Heart right ventricle (tissue), 16 donors: ENCODE measurements at regions not wholly inside any gene's neighbourhood (a gene's known extent, or its start where the extent isn't known, plus 50 kb on each side); places are given as distances from the start of the nearest gene placed in this dataset.

ENCODE experiments used
- ATAC-seq, 8 donors: fragments of 200-7000 bp; cut with Tn5 transposase; one replicate each; pipeline ENCODE4 v1.9.1; 2020; ENCODE audit warnings: mild to moderate bottlenecking in 8 of 8, moderate library complexity in 8 of 8, moderate number of reproducible peaks in 1 of 8
- DNase-seq, 2 donors: peaks; one replicate each; pipeline ENCODE4 v3.0.0-alpha.2; 2020
- H3K27ac ChIP-seq, 10 donors: fragments of 200-600 bp; sonication (generic) in 2 of 10; one replicate each; pipeline versions ENCODE4 v1.5.0 to v1.8.0; 2020 to 2022; ENCODE audit warnings: mild to moderate bottlenecking in 3 of 10
- H3K27me3 ChIP-seq, 7 donors: fragments of 200-600 bp; one replicate each; pipeline ENCODE4 v1.8.0; 2021 to 2022; ENCODE audit warnings: mild to moderate bottlenecking in 2 of 7
- H3K36me3 ChIP-seq, 9 donors: fragments of 200-600 bp; sonication (generic) in 1 of 9; one replicate each; pipeline versions ENCODE4 v1.5.0 to v1.8.0; 2020 to 2022; ENCODE audit warnings: mild to moderate bottlenecking in 2 of 9
- H3K4me1 ChIP-seq, 9 donors: fragments of 200-600 bp; sonication (generic) in 1 of 9; one replicate each; pipeline versions ENCODE4 v1.5.0 to v1.8.0; 2020 to 2022; ENCODE audit warnings: mild to moderate bottlenecking in 4 of 9
- H3K4me3 ChIP-seq, 10 donors: fragments of 200-600 bp; sonication (generic) in 2 of 10; one replicate each; pipeline versions ENCODE4 v1.5.0 to v1.8.0; 2020 to 2022; ENCODE audit warnings: mild to moderate bottlenecking in 7 of 10, moderate library complexity in 2 of 10
- H3K9me3 ChIP-seq, 11 donors: fragments of 200-600 bp in 10 of 11; sonication (generic) in 2 of 11; one replicate each; pipeline versions ENCODE4 v1.5.0 to v1.8.0; 2013 to 2022; ENCODE audit warnings: mild to moderate bottlenecking in 2 of 11, control low read depth in 1 of 11, moderate library complexity in 1 of 11
- WGBS, 2 donors: extraction: QIAGEN DNeasy Blood & Tissue Kit; methylation state at CpG; one replicate each; pipeline ENCODE4 v1.1.7; 2013; ENCODE audit warnings: inconsistent platforms in 1 of 2; 5-methylcytosine and 5-hydroxymethylcytosine counted together
- intact Hi-C, 10 donors: fragments of 100-400 bp; cut with DNase I; formaldehyde crosslinking; loops; one replicate each; pipeline versions ENCODE4 v1.11.1 to v1.14.2; 2022
- TF ChIP-seq, protein P1 (sequence below), 9 donors: fragments of 200-600 bp; sonication (generic) in 2 of 9; IDR thresholded peaks; one replicate each; pipeline versions ENCODE4 v1.5.0 to v1.8.0; 2021 to 2022; ENCODE audit warnings: antibody characterized with exemption in 9 of 9, mild to moderate bottlenecking in 5 of 9, moderate library complexity in 1 of 9
- donor health status: Arrhythmogenic right ventricular cardiomyopathy.
- donor health status: ischemic (EF 13 %, LVEDD 7.1; RV severe dilation, severe dysfunction).
- donor health status: healthy with polysubstance abuse.
- donor health status: DM: no; HTN: yes; CAD: no.
- donor health status: DM: no; HTN: no; CAD: no.
- donor health status: ischemic (EF 25% LVEDD 6.9; RV normal size, moderate dysfunction).
- donor health status: ischemic (EF 25% LVEDD 5.7; RV mildly dilated, moderate dysfunction).
- donor health status: healthy.
- donor health status: DM: yes; HTN: yes; CAD: no.
- donor health status: Ischemic cardiomyopathy.
- donor health status: ischemic (EF 35%, LVEDD 5.7; RV mildly dilated, moderate dysfunction).
- donor health status: nonischemic (EF 11% LVEDD 7.7; RV severe dilation, severe dysfunction).
- donor health status: DM: yes; HTN: yes; CAD: no.
- donor health status: PGD.
- donor health status: ischemic (EF 29% LVEDD 5.4; RV normal size, mild dysfunction).
- donor health status: nonischemic (EF 23%, LVEDD 6.1; RV moderate dilation, normal function).

GRCh38 chr1:191533254-191533653, 625.0 kb upstream of the RGS18 start:
- 87 to 93% methylated on average over 5 of the region's 5 CpGs for WGBS, 2 donors
- Histone ChIP-seq H3K27me3 (no peaks in the 10 kb centered on the region), H3K36me3 (no peaks in the 10 kb centered on the region), H3K27ac (no peak overlapping the region), H3K9me3 (peaks cover 0 to 21% (median 11%) of the 10 kb centered on the region in 11 donors), H3K4me1 (no peaks in the 10 kb centered on the region), H3K4me3 (no peak overlapping the region)
- TF ChIP-seq, protein P1, sequence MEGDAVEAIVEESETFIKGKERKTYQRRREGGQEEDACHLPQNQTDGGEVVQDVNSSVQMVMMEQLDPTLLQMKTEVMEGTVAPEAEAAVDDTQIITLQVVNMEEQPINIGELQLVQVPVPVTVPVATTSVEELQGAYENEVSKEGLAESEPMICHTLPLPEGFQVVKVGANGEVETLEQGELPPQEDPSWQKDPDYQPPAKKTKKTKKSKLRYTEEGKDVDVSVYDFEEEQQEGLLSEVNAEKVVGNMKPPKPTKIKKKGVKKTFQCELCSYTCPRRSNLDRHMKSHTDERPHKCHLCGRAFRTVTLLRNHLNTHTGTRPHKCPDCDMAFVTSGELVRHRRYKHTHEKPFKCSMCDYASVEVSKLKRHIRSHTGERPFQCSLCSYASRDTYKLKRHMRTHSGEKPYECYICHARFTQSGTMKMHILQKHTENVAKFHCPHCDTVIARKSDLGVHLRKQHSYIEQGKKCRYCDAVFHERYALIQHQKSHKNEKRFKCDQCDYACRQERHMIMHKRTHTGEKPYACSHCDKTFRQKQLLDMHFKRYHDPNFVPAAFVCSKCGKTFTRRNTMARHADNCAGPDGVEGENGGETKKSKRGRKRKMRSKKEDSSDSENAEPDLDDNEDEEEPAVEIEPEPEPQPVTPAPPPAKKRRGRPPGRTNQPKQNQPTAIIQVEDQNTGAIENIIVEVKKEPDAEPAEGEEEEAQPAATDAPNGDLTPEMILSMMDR (IDR thresholded peaks at IDR 0.05) = no peak
- no peak for DNase-seq
- no peak for ATAC-seq
- intact Hi-C loops = no loop called here

DNA sequence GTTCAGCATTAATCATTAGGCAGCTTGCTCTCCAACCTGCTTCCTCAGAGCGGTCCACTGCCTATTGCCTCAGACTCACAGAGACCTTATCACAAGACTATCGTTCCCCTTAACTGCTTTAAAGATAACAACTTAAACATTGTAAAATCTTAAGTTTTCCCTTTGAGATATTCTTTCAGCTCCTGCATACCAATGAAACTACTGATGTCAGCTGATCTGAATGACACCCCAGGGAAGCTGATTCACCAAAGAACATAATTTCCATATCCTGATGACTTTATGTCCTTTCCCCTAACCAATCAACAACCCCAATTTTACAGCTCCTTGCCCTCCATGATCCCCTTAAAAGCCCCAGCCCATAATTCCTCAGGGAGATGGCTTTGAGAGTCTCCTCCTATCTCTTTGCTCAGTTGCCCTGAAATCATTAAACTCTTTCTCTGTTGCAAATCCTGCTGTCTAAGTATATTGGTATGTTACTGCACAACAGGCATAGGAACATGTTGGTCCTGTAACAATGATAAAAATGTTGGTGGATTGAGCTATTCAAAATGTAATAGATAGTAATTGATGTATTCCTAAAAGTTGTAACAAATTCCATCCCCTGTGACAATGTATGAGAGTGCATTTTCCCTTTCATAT, 621.4 kb upstream of the RGS18 start:
- intact Hi-C loops = no loop called here

GRCh38 chr1:191541758-191542157, 616.5 kb upstream of the RGS18 start:
- peaks cover 0 to 15% (median 5%) of the 10 kb centered on the region in 11 donors for H3K9me3 ChIP-seq
- no peaks in the 10 kb centered on the region for H3K36me3 ChIP-seq
- no peak overlapping the region for H3K27ac ChIP-seq
- 75 to 91% methylated on average over 1 of the region's 1 CpG for WGBS, 2 donors
- no peaks in the 10 kb centered on the region for H3K4me1 ChIP-seq
- DNase-seq (no peak), ATAC-seq (no peak)
- intact Hi-C loops = no loop called here
- no peak overlapping the region for H3K4me3 ChIP-seq
- TF ChIP-seq, protein P1 (IDR thresholded peaks at IDR 0.05) = no peak
- no peaks in the 10 kb centered on the region for H3K27me3 ChIP-seq

More for the DNA sequence above, 621.4 kb upstream of the RGS18 start:
- Histone ChIP-seq H3K27me3 (no peaks in the 10 kb centered on the region), H3K9me3 (peaks cover 0 to 21% (median 11%) of the 10 kb centered on the region in 11 donors), H3K27ac (no peak overlapping the region), H3K4me1 (no peaks in the 10 kb centered on the region), H3K36me3 (no peaks in the 10 kb centered on the region), H3K4me3 (no peak overlapping the region)
- WGBS, 2 donors = 69 to 71% methylated on average over 2 of the region's 2 CpGs
- no peak for DNase-seq
- ATAC-seq = no peak
- TF ChIP-seq, protein P1 (IDR thresholded peaks at IDR 0.05) = no peak

- TF ChIP-seq, protein P1 (IDR thresholded peaks at IDR 0.05) = no peak
- Histone ChIP-seq H3K9me3 (peaks cover 0 to 8% (median 0%) of the 10 kb centered on the region in 11 donors), H3K4me1 (no peaks in the 10 kb centered on the region), H3K4me3 (no peak overlapping the region), H3K36me3 (no peaks in the 10 kb centered on the region), H3K27me3 (no peaks in the 10 kb centered on the region), H3K27ac (no peak overlapping the region)
- intact Hi-C loops = no loop called here
- no peak for ATAC-seq
- DNase-seq = no peak
Observed at GRCh38 chr1:191542444-191542843, 615.8 kb upstream of the RGS18 start.
